ENCODE measurements at regions not wholly inside any gene's neighbourhood (a gene's known extent, or its start where the extent isn't known, plus 50 kb on each side); places are given as distances from the start of the nearest gene placed in this dataset.

GRCh38 chr16:65769776-65770438 is 596.6 kb upstream of the CDH5 start:
- Histone ChIP-seq H3K4me1 (no peaks in the 10 kb centered on the region), H3K36me3 (no peaks in the 10 kb centered on the region), H3K27ac (no peak overlapping the region), H3K4me3 (no peak overlapping the region), H3K9me3 (peaks cover 0 to 15% (median 0%) of the 10 kb centered on the region in 11 donors), H3K27me3 (no peaks in the 10 kb centered on the region)
- intact Hi-C loops (cut with DNase I) = loop anchor here in 1 of 10 donors (10.0 kb wide), 1 partner anchor 55 kb away; no protein-coding TSS in a partner anchor
- no peak for ATAC-seq
- 91 to 98% methylated on average over 1 of the region's 1 CpG for WGBS, 2 donors
- no peak for DNase-seq
- no peak for TF ChIP-seq CTCF (IDR thresholded peaks at IDR 0.05)

- Histone ChIP-seq H3K9me3 (peaks cover 0 to 15% (median 0%) of the 10 kb centered on the region in 11 donors), H3K4me1 (no peaks in the 10 kb centered on the region), H3K27me3 (no peaks in the 10 kb centered on the region), H3K4me3 (no peak overlapping the region), H3K27ac (no peak overlapping the region), H3K36me3 (no peaks in the 10 kb centered on the region)
- no peak for ATAC-seq
- WGBS, 2 donors = 67 to 69% methylated on average over 1 of the region's 1 CpG
- intact Hi-C loops (cut with DNase I) = no loop called here
- TF ChIP-seq CTCF (IDR thresholded peaks at IDR 0.05) = no peak
- DNase-seq = no peak
These were observed 597.4 kb upstream of the CDH5 start for GRCh38 chr16:65769055-65769465.

- ATAC-seq (no peak), DNase-seq (no peak)
- H3K36me3 ChIP-seq = no peaks in the 10 kb centered on the region
- TF ChIP-seq CTCF (IDR thresholded peaks at IDR 0.05) = no peak
- peaks cover 0 to 15% (median 0%) of the 10 kb centered on the region in 11 donors for H3K9me3 ChIP-seq
- no peaks in the 10 kb centered on the region for H3K27me3 ChIP-seq
- no peak overlapping the region for H3K27ac ChIP-seq
- no peaks in the 10 kb centered on the region for H3K4me1 ChIP-seq
- intact Hi-C loops (cut with DNase I) = no loop called here
- H3K4me3 ChIP-seq = no peak overlapping the region
- 57 to 60% methylated on average over 4 of the region's 4 CpGs for WGBS, 2 donors
These were observed 599.4 kb upstream of the CDH5 start for GRCh38 chr16:65767125-65767524.

GRCh38 chr16:65763640-65764305 is 602.7 kb upstream of the CDH5 start:
- TF ChIP-seq CTCF (IDR thresholded peaks at IDR 0.05) = no peak
- intact Hi-C loops (cut with DNase I) = no loop called here
- Histone ChIP-seq H3K36me3 (no peaks in the 10 kb centered on the region), H3K27ac (no peak overlapping the region), H3K27me3 (no peaks in the 10 kb centered on the region), H3K4me1 (no peaks in the 10 kb centered on the region), H3K4me3 (no peak overlapping the region), H3K9me3 (no peaks in the 10 kb centered on the region)
- no peak for DNase-seq
- 90 to 91% methylated on average over 7 of the region's 7 CpGs for WGBS, 2 donors
- ATAC-seq = no peak
